ENCODE measurements at regions not wholly inside any gene's neighbourhood (a gene's known extent, or its start where the extent isn't known, plus 50 kb on each side); places are given as distances from the start of the nearest gene placed in this dataset.

GRCh38 chr6:133815313-133815712, 73.6 kb upstream of the TCF21 start:
- no peak overlapping the region for H3K27ac ChIP-seq

DNA sequence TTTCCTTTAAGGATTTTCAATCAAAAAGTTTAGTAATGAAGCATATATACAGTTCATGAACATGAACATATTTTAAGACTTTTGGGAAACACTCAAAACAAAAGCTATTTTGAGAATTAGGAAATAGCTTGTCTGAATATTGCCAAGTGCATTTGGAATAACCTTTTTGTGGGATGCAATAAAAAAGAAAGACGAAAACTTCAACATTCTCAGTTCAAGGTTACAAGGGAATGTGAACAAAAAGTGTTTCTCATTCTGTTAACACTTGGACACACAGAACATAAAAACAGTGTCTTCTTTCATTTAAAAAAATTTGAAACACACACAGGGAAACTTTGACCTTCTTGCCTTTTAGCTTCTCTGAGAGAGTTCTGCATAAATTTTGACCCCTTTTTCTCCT, 72.7 kb upstream of the TCF21 start:
- Histone ChIP-seq H3K4me3 (no peak overlapping the region), H3K27ac (no peak overlapping the region)

More at GRCh38 chr6:133815313-133815712, 73.6 kb upstream of the TCF21 start:
- no peak overlapping the region for H3K4me3 ChIP-seq

DNA sequence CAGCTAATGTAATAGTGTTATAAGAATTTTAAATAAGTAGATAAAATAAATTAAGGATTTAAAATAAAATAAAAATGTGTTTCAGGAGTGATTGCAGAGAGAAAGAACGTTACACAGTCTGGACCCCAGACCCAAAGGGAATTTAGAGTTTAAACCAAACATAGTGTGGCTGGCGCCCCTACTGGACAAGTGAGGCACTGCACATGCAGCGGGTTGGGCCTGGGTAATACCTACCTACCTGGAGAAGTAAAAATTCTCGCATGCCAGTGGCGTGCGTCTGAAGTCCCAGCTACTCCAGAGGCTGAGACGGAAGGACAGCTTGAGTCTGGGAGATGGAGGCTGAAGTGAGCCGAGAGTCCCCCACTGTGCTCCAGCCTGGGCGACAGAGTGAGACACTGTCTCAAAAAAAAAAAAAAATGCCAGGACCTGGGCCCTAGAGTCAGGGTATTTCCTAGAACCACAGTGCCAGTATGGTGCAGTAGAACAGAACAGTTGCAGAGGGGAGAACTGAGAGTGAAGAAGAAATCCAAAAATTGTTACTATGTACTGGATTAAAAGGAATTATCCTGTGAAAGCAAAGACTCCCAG, 71.4 kb upstream of the TCF21 start:
- Histone ChIP-seq H3K27ac (no peak overlapping the region), H3K4me3 (no peak overlapping the region)

GRCh38 chr6:133818320-133818719, 70.6 kb upstream of the TCF21 start:
- Histone ChIP-seq H3K27ac (no peak overlapping the region), H3K4me3 (no peak overlapping the region)

GRCh38 chr6:133820208-133820607, 68.7 kb upstream of the TCF21 start:
- no peak overlapping the region for H3K27ac ChIP-seq
- no peak overlapping the region for H3K4me3 ChIP-seq

GRCh38 chr6:133827766-133828165, 61.1 kb upstream of the TCF21 start:
- Histone ChIP-seq H3K27ac (no peak overlapping the region), H3K4me3 (no peak overlapping the region)

DNA sequence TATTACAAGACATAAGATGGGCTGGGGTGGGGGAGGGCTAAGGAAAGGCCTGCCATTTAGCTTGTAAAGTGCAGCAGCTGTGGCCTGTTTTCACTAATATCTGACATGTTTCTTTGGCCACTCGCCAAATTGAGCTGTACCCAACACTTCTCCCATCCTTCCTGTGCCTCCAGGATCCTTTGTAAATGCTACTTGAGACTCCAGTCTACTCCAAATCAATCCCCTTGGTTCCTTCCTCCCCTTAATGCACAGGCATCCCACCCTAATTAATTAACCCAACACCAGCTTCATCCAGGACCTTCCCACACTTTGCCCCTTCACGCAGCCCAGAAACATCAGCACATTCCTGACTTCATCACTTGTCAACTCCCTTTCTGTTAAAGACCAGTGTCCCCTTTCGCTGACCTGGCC, 55.0 kb upstream of the TCF21 start:
- Histone ChIP-seq H3K4me3 (no peak overlapping the region), H3K27ac (no peak overlapping the region)

GRCh38 chr6:133834472-133835170, 54.3 kb upstream of the TCF21 start:
- H3K27ac ChIP-seq, result no peak overlapping the region

DNA sequence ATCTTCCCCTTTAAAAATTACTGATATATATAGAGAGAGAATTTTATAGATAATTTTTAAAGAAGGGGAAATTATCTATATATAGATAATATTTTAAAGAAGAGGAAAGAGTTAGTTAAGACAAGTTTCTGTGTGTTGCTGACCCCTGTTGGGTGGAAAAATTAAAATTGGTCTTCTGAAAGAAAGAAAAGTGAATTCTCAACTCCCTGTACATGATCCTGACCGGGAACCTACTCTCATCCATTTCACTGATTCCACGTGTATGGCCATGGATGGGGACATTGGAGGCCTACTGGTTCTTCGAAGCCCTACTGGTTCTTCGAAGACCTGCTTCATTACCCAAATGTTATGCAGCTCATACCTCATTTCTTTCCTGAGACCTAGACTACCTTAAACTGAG, 53.0 kb upstream of the TCF21 start:
- H3K27ac ChIP-seq, result no peak overlapping the region
- H3K4me3 ChIP-seq, result no peak overlapping the region

More at GRCh38 chr6:133834472-133835170, 54.3 kb upstream of the TCF21 start:
- H3K4me3 ChIP-seq, result no peak overlapping the region

DNA sequence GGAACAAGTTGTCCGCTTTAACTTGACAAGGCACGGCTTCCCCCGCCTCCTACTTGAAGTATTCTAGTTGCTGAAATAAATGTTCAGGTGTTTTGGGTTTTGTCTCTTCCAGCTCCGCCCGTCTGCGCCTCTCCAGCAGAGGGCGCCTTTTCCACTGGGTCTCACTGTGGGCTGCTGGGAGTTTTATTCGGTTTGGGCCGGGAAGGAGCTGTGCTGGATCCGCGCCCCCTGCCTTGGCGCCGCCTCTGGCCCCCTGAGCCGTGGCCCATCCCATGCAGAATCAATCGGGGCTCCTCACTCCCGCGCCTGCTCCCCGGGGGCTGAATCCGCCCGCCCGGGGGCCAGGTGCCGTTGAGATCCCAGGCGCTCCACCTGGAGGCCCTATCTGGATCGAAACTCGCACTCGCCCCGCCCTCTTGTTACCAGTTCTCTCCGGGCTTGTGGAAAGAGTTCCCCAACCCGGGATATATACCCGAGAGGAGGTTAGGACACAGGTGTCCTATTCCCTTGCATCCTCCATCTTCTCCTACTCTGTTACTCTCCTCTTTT, 51.0 kb upstream of the TCF21 start:
- peak overlapping the region in 5 of 7 experiments; percentile 12 to 39 (median 28) for H3K4me3 ChIP-seq
- no peak overlapping the region for H3K27ac ChIP-seq
